Fibroblast of skin of scalp (primary cell): ENCODE measurements at regions not wholly inside any gene's neighbourhood (a gene's known extent, or its start where the extent isn't known, plus 50 kb on each side); places are given as distances from the start of the nearest gene placed in this dataset.
"Not testable (repeated sequence)": the region's sequence is repeated elsewhere in the genome, so short reads cannot be mapped to it uniquely, and the experiment has no call there.

Experiments
- DNase-seq: peaks from one replicate; pipeline ENCODE4 v3.0.0-alpha.2; 2013

DNA sequence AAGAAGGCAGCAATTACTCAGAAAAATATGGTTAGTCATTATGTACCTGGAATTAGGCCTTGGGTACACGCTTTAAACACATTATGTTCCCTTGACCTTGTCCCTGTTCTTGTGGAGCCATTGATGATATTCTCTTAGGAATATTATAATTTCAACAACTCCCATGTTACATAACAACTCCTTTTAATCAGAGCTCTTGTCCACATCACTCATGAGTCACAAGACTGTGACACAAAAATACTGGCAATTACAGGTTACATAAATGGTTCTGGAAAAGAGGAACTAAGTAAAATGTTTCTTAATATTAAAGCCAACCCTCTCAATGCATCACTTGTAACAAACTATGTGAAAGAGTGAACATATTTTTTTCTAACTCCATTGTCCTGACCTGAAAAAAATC lies 143.8 kb upstream of the PCLO start:
- DNase-seq, result no peak

DNA sequence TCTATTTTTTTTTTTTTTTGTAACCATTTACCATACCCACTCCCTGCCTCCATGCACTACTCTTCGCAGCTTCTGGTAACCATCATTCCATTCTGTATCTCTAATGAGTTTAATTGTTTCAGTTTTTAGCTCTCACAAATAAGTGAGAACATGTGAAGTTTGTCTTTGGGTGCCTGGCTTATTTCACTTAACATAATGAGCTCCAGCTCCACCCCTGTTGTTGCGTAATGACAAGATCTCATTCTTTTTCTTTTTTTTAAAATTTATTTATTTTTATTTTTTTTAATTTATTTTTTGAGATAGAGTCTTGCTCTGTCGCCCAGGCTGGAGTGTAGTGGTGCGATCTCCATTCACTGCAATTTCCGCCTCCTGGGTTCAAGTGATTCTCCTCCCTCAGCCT lies 142.3 kb upstream of the PCLO start:
- DNase-seq, result no peak

DNA sequence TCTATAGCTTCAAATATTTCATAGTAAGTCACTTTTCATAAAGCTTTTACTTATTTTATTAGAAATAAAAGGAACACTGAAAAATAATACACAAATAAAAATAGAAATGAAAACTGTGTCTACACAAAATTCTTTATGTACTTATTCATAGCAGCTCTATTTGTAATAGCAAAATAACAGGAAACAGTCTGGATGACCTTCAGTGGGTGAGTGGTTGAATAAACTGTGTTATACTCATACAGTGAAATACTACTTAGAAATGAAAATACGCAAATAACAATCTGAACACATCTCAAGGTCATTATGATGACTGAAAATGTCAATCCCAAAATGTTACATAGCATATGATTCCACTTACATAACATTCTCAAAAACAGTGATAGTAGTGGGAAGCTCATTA lies 138.7 kb upstream of the PCLO start:
- peak; percentile 4 for DNase-seq

DNA sequence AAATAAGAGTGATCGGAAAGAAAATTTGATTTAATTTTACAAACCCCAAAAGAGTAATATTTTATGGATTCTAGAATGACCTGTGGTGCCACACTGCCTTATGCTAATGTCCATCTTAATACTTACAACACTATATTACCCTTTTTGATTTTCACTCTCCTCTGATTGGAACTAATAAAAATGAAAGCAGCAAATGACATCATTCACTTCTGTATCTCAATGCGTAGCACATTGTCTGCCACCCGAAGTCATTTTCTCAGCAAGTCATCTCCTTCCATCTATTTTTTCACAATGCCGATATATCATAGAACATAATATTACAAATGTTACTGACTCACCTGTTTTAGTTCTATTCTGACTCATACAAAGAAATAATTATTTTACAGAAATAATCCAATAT lies 127.5 kb upstream of the PCLO start:
- no peak for DNase-seq

DNA sequence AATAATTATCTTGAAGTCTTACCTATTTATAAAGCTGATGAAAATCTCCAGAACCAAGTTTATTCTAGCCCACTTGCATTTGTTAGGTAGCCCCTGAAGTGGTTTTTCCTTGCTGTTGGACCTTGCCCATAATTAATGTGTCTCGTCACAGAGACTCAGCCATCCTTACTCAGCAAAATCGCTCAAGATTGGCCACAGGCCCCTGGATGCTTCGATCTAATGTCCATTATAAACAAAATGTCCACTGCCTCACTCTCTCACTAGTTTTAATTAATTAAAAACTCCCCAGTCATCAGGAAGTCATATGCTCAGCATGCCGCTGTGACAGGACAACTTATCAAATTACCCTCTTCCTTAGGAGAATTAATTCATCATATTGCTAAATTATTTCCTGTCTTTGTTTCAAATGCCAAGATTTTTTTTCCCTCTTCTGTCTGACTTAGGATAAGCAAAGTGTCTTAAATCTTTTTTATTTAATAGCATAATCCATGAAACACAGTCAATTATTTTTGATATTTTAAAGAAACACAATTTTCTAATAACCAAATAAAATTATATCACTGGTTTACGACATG lies 126.8 kb upstream of the PCLO start:
- no peak for DNase-seq

DNA sequence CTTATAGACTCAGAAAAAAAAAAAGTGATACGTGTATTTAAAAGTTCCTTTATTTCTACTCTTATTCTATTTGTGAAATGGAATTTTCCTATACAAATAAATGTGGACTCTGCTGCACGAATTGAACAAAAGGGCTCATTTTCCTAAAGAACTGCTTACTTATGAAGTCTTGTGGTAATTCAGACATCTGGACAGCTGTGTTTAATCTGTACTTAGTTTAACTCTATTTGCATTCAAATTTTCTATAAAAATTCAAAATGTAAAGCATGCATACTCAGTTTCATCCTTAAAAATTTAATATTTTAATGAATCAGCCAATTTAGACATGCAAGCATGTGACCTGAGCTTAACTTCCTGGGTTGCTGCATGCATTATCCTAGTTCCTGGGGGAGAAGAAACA lies 118.0 kb upstream of the PCLO start:
- DNase-seq, result no peak

DNA sequence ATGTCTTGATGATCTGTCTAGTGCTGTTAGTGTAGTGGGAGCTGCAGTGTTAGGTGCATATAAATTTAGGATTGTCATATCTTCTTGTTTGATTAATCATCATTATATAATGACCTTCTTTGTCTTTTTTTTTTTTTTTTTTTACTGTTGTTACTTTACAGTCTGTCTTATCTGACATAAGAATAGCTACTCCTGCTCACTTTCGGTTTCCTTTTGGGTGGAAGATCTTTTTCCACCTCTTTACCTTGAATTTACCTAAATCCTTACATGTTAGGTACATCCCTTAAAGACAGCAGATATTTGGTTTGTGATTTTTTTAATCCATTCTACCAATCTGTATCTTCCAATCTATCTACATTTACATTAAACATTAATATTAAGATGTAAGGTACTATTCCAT lies 113.6 kb upstream of the PCLO start:
- no peak for DNase-seq

DNA sequence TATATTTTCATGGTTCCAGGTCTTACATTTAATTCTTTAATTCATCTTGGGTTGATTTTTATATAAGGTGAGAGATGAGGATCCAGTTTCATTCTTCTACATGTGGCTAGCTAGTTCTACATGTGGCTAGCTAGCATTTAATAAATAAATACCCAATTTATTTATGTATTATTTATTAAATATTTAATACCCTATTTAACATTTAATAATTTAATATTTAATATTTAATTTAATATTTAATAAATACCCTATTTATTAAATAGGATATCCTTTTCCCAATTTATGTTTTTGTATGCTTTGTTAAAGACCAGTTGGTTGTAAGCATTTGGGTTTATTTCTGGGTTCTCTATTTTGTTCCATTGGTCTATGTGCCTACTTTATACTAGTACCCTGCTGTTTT lies 111.0 kb upstream of the PCLO start:
- DNase-seq, result no peak

DNA sequence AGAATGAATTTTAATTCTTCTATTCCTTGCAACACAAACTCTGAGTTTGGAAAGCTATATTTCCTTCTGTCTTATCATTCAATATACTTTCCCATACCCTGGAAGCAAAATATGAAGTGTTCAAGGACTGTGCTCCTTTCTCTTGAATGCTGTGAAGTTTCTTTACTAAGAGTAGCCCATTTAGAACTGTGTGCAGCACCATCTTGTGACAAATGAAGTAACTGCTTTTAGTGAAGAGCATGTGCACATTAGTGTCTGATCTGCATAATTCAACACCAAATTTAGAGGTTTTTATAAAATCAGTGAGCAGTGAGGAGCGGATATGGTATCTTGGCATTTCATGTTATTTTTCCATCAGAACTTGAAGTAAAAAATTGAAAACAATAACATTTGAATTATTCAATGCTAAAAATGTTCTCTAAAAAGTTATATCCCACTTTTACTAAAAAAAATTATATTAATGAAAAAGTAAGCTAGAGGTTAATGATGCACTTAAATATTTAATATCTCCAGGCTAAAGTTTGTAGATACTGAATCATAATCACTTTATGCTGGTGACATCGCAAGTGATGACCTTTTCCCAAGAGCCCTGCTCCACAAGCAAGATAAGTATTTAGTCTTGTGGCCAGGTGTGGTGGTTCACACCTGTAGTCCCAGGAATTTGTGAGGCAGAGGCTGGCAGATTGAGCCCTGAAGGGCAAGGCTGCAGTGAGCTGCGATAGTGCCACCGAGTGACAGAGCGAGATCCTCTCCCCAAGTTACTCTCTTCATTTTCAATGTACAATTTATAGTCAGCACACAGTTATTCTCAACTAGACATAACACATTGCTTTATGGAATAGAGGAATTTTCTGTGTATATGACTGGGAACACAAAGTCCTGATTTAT lies 108.8 kb upstream of the PCLO start:
- peak; percentile 36 for DNase-seq

DNA sequence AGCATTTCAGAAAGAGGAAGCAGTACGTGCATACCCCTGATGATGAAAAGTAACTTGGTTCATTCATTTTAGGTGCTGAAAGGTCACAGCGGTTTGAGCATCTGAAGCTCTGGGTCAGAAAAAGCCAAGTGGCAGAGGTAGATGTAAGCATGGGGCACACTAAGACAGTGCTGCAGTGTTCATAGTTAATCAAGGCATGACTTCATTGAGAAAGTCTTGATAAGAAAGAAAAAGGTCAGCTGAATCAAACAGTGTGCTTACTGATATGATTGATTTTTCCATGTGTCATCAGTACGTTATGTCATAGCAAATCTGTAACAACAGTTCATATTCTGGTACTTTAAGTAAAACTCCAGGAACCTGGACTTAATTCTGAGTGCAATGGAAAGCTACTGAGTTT lies 107.7 kb upstream of the PCLO start:
- no peak for DNase-seq

DNA sequence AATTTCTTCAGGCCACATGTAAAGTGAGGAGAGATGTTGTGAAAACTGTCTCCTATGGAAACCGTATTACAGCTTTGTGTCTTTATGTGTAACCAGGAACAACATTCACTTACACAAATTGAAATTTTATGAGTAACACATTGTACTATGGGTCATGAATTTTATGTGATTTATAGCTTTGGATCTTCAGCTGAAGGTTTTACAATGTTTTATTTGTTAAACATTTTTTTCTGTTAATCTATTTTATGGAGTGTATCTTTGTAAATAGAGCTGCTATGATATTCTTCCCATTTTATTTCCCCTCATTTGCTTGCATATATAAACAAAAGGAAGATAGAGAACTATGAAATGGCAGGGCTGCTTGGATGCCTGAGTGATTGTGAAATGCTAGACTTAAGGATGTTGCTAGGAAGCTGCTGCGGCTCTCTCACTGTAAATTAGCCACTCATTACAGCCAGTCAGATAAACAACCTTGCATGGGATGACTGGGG lies 104.5 kb upstream of the PCLO start:
- peak; percentile 2 for DNase-seq

DNA sequence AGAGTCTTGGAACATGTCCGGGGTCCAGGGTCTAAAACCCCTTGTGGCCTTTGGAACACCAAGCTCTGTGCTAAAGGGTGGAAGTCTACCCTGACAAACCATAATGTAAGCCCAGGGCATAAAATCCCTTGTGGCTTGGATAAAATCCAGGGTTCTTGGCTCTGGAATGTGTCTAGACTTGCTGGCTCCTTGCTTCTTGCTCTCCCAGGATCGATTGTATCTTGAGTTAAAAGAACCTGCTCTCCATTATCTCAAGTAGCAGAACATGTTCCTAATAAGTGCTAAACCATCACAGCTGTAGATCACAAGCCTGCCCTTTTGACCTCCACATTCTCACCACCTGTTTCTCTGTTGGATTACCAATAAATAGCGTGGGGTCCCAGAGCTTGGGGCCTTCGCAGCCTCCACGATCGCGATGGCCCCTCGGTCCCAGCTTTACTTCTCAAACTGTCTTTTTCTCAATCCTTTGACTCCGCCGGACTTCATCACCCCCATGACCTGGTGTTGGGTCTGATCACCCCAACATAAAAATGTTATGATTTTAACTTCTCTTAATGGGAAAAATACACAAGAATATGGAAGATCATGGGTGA lies 100.9 kb upstream of the PCLO start:
- peak; percentile 62 for DNase-seq

DNA sequence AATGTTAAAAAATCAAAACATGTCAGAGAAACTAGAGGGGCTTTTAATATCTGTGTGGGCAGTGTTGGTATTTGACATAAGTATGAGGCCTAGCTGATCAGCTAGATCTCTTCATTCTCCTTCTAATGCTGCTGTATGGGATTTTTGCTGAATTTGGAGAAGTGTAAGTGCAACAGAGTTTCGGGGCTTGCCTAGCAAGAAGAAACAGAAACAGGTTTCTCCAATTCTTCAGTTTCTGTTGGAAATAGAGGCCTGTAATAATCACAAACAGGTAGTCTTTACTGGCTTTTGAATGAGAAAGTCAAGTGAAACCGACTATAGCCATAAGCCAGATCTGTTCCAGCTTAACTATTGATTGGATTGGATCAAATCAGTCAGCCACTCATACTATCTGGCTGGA lies 96.4 kb upstream of the PCLO start:
- DNase-seq, result no peak

DNA sequence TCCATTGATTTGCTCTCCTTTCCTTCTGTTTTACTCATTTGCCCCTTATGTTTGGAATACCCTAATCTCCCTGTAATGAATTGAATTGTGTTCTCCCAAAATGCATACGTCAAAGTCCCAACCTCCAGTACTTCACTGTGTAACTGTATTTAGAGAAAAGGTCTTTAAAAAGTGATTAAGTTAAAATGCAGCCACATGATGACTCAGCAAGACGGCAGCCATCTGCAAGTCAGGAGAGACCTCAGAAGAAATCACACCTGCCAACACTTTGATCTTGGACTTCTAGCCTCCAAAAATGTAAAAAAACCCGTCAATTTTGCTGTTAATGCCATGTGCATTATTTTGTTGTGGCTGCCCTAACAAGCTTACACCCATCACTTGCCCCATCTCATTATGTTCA lies 85.3 kb upstream of the PCLO start:
- DNase-seq, result no peak

DNA sequence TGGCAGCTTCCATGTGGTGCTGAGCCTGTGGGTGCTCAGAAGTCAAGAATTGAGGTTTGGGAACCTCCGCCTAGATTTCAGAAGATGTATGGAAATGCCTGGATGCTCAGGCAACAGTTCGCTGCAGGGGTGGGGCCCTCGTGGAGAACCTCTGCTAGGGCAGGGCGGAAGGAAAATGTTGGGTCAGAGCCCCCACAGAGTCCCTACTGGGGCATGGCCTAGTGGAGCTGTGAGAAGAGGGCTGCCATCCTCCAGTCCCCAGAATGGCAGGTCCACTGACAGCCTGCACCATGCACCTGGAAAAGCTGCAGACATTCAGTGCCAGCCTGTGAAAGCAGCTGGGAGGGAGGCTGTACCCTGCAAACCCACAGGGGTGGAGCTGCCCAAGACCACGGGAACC lies 56.5 kb upstream of the PCLO start:
- DNase-seq, result not testable (repeated sequence)

DNA sequence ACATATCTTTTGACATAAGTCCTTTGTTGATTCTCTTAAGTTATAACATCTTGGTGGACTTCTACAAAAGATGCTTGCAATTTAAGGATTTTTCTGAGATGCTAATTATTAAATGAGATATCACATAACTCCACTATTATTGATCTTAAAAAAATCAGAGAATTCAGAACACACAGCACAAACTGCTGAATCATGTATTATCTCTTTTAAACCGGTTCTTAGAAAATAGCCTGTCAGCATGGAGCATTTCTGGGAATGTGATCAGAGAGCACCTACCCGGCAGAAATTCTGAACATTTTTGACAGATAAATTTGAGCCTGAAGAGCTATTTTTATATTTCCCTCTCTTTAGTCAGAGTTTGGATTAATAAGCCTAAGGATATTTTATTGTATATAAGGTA lies 50.2 kb upstream of the PCLO start:
- no peak for DNase-seq
